GM19025 (cell line): ENCODE measurements at regions not wholly inside any gene's neighbourhood (a gene's known extent, or its start where the extent isn't known, plus 50 kb on each side); places are given as distances from the start of the nearest gene placed in this dataset.

Experiments used
- ATAC-seq: cut with Tn5 transposase; IDR thresholded peaks from one replicate; pipeline ENCODE4 v1.9.1; 2021; ENCODE audit warnings: mild to moderate bottlenecking, low read depth, moderate library complexity; ENCODE audit not compliant: unreplicated experiment

DNA sequence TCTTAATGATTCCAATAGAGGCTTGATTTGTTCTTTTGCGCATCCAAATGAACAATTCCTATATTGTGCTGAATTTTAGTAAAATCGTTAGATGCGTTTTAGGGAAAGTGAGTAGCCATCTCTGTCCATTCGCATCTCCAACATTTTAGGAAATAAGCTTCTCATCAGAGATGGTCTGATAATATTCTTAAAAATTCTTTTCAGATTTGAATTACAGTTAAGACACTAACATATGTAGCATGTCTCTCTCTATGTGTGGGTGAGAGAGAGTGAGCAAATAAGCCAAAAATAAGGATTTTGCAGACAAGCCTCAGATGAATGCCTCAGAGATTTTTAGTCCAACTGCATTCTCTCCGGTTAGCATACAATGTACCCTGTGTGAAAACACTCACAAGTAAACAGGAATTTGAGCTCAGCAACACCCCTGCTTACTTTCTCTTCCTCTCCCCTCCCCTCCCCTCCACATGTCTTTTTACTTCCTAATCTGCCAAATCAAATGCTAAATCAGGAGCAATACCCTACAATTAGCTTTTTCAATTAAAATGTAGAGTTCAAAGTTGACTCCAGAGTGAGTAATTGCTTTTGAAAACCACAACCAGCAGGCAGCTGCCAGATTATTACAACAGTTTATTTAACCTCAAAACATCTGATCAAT, 354.4 kb downstream of the CRPPA start:
- ATAC-seq, result no peak

DNA sequence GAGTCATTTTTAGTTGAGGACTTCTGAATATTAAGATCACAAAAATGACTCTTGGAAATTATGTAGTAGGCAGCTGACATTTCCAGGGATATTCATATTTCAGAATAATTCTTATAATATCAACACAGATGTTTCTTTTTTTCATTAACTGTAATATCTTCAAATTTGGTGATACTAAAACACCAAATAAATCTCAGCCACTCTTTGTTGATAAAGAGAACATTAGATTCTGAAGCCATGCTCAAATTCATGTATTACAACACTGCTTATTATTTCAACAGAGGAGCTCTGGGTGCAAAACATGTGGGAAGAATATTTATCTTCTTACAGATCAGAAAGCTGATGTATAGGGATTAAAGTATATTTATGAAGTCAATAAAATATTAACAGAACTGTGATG, 355.4 kb downstream of the CRPPA start:
- no peak for ATAC-seq

DNA sequence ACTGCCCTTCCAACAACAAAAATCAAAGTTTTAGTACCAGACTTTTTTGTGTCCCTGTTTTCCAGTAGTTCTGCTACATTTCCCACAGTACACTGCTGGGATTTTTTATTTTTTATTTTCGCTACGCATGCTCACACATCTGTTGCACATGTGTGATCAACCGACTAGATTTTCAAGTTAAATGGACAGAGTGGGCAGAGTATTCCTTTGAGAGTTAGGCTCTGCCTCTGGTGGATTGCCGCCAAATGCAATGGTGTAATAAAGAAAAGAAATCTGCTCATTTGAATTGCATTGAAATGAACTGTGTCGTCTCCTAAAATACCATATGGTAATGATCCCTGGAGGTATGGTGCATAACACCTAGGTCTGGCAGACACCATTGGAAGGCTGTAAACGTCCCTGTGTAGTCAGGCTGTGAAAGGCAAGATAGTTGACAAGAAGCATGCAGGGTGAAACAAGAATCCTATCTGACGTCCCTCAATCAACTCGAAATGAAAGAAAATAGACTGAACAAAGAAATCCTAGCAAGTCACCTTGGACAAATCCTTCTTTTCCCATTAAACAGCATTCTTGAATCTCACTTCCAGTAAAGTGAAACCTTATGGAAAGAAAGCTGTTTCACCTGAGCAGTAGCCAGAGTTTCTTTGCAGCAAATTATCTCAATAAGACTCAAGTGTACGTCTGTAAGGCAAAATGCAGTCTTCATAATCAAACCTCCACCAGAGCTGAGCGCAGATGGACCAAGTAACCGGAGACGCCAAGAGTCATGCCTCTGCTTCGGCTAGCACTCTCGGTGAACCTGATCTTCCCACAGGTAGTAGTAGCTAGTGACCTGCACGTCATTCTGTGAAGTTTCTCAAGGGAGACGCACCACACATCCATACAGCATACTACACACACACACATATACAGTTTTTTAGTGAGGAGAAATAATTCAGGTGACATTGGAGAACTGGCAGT, 357.3 kb downstream of the CRPPA start:
- ATAC-seq, result no peak

DNA sequence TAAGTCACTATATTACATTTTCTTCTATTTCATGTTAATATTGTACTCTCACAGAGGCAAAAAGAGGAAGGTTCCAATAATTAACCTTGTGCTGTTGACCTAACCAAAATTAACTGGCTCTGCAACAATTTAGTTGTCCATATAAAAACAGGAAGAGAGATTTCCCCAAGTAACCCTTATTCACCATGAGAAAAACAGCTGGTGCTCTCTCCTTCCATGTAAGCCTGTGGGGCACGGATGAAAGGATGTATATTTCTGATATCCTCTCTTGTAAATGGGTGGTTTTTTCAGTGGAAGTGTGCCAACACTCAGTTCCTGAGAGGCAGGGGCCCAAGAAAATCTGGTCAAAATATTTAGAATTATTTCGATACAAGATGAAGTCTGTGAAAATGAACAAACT, 358.1 kb downstream of the CRPPA start:
- no peak for ATAC-seq

- ATAC-seq, result no peak
These were observed 359.1 kb downstream of the CRPPA start for GRCh38 chr7:16062269-16062668.

GRCh38 chr7:16061630-16062029, 359.7 kb downstream of the CRPPA start:
- no peak for ATAC-seq

GRCh38 chr7:16061011-16061410, 360.3 kb downstream of the CRPPA start:
- no peak for ATAC-seq

DNA sequence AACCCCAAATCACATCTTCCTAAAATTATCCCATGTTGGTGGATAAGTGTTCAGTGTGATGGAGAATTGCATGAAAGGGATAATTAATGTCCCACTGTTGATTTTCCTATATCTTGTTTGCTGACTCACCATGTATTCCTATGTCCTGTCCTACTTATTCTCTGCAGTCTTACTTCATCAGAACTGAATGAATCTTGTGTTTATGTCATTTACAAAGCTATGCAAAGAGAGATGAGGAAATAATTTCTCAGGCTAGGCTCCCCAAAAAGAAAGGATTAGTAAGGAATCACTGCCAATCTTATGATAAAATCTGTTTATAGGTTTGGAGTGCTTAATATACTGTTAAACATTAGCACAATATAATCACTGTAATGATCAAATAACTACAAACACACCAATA, 360.8 kb downstream of the CRPPA start:
- no peak for ATAC-seq

DNA sequence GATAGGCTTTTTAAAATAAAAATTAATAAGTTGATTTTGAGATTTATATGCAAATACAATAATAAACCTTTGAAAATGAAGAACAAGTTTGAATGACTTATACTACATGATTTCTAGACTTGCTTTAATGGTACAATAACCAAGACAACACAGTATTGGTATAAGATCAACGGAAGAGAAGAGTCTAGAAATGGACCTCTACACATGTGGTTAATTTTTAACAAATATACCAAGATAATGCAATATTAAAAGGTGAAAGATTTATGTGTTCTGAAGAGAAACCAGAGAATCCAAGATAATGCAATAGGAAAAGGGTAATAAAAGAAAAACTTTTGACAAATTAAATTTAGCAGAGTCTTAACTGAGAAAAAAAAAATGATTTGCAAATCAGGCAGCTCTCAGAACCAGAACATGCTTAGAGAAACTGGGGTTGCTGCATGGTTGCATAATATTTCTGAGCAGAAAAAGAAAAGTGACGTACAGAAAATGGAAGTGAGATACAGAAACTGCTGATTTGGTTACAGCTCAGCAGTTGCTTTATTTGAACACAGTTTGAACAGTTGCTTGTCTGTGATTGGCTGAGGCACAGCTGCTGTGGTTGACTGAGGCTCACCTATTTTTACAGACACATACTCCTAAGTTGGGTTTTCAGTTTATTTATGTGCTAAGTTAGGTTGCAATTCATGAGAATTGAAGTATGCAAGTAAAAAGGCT, 365.9 kb downstream of the CRPPA start:
- peak; percentile 64 for ATAC-seq

DNA sequence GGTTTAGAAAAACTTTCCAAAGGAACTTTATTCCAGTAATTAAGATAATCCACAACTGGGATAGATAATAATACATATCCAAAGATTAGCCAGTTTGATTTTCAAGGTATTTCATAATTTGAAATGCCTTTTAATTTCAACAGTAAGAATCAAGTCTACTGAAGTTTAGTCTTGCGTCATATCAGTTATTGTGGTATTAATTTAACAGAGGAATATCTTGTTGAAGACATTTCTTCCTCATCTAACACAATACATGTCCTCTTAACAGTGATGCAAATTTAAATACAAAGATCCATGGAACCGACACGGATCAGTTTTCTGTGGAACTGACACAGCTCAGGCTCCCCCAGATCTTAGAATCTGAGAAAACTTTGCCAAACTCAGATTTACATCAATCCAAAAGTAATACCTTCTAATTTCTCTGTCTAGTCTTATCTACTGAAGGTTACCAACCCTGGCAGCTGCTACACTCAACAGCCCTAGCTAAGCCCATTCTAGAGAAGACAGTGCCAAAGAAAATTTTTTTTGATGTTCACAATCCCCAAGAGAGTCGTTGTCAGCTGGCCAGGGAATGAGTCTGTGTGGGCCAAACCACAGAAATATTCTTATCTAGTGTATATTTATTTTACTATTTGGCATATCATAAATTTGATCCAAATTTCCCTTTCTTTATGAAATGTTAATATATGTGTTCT, 365.2 kb upstream of the MEOX2 start:
- ATAC-seq, result no peak

DNA sequence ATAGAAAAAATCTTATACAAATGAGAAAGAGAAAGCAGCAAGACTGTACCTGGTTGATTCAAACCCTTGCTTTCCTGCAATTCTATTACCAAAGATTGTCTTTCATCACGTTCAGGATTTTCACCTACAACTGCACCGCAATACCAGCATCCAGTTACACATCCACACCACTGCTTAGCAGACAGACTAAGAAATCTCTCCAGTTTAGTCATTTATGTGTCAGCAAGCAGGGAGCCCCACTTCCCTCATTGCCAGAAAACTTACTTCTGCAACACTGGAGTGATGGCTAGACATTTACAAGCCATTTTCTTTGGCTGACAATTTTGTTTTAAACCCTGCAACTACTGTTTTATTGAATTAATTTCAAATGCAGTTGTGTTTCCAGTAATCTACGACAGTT, 359.6 kb upstream of the MEOX2 start:
- ATAC-seq, result no peak

DNA sequence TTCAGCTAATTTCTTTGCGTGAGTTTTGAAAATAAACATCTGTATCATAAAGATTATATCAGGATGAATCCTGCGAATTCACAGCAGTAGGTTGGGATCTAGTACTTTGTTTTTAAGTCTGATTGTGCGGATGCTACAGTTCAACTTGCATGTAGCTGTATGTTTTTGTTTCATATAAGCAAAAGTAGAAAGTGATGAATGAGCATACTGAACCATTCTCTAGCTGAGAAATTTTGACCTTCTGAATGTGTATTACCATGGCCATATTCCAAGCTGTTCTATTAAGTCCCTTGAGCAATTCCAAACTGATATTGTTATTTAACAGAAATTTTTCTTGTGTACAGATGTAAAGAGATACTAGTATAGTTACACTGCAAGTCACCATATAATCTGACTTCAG, 358.8 kb upstream of the MEOX2 start:
- no peak for ATAC-seq

DNA sequence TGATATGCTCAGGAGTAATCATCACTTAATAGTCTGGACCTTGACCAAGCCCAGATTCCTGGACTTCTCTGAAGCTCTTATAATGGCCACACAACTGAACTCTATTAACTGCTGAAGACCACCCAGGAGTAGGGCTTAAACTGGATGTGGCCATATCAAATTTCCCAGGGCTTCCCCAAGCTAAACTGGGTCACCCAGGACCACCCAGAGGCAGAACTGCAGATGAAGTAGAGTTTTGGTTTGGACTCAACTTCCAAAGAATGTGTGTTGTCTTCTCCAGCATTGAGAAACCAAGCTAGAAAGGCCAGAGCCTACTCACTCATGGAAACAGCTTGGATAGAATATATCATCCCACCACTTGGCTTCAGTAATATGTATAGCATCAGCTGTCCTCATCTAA, 358.2 kb upstream of the MEOX2 start:
- ATAC-seq, result no peak

DNA sequence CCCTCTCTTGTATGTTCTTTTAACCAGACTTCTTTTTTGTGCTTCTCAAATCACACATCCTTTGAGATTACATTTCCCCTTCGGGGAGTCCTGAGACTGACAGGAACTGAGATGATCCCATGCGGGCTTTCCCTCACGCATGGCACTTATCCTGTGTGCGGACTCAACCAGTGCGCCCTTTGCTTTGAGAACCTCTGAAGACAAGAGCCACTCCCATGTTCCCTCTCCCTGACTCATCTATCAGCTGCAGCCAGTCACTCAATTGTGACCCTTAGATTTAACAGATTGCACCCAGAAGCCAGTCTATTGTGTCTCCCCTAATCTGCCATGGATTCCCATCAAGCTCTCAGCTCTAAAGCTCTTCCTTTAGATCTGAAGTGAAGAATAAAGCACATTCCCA, 353.9 kb upstream of the MEOX2 start:
- no peak for ATAC-seq

DNA sequence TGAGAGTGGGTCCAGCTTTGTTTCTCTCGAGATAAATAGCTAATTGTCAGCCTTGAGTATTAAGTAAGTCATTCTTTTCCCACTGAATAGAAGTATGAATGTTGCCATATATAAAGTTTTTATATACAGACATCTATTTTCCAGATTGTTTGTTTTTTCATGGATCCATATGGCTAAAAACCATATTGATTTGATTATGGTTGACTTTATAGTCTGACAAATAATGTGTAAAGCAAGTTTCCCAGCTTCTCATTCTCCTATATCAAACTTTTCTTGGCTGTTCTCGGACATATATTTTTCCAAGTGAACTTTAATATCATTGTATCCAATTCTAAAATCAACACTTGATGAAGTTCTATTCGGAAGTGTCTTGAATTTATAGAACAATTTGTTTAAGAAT, 352.4 kb upstream of the MEOX2 start:
- no peak for ATAC-seq

- no peak for ATAC-seq
These were observed 348.9 kb upstream of the MEOX2 start for GRCh38 chr7:16035392-16035791.

- ATAC-seq, result no peak
These were observed 348.4 kb upstream of the MEOX2 start for GRCh38 chr7:16034866-16035265.

- no peak for ATAC-seq
These were observed 347.9 kb upstream of the MEOX2 start for GRCh38 chr7:16034353-16034752.

DNA sequence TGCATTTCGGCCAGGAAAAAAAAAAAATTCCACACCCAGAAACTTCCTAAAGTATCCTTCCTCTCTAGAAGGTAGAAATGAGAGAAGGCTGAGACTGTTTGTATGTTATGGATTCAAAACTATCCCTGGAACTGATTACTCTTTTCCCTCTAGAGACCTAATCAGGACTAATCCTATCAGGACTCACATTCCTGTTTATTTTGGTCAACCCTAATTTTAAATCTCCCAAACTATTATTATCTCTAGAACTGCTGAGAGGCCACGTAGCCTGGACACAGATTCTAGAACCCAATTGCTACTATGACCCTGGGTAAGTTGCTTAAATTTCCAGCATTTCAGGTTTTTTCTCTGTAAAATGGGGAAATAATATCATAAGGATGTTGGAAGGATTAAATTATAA, 346.8 kb upstream of the MEOX2 start:
- no peak for ATAC-seq

DNA sequence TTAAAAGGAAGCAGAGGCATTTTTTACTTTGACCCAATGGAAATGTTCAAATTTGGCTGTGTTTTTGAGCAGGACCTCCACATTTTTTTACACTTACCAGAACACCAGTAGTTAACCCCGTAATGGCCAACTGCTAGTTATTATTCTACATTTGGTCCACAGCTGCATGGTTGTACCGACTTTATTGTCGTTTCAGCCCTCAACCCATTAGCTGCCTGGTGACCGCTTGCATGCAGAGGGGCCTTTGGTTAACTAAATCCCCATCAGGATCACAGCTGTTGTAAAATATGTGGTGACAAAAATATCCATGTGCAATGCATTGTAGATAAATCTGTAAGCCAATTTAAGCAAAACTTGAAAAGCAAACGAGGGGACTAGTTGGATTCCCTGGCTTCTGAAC, 342.2 kb upstream of the MEOX2 start:
- no peak for ATAC-seq

DNA sequence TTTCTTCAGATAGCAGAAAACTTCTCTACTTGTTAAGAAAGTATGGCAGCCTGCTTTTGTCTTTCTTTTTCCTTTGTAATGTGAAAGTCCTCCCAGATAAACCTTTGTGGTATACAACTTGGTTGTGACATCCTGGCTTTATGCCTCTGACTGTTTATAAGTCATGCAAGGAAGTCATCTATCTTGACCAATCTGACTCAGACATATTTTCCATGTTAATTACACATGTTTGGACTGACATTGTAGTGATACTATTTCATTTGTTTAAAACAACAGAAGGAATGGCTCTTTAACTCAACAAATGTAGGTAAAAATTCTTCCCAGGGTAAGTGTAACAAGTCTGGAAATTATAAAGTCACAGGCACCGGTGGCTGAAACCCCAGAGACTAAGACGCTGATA, 341.6 kb upstream of the MEOX2 start:
- no peak for ATAC-seq
